A673 (cell line): ENCODE measurements at regions not wholly inside any gene's neighbourhood (a gene's known extent, or its start where the extent isn't known, plus 50 kb on each side); places are given as distances from the start of the nearest gene placed in this dataset.
A peak's percentile ranks its signal among the peaks of the same experiment; 100 is the strongest.

ENCODE experiments used
- BruUV-seq: library from RNA; stranded (reverse); fragments of 400-500 nt; replicated peaks from 2 replicates; lab custom pipeline; 2021; lab: Mats Ljungman, UMichigan
- CTCF ChIA-PET: fragments of 300-600 bp; sonication (Branson Sonifier 250); formaldehyde crosslinking; loops from one replicate; lab custom pipeline; 2022; ENCODE audit warnings: antibody characterized with exemption; lab: Charles Lee
- POLR2A ChIA-PET: fragments of 300-600 bp; sonication (Branson Sonifier 250); formaldehyde crosslinking; loops from one replicate; lab custom pipeline; 2022; ENCODE audit warnings: antibody characterized with exemption; ENCODE audit not compliant: low non-redundant PET; lab: Charles Lee
- DNase-seq: peaks from one replicate; pipeline ENCODE4 v3.0.0-alpha.2; 2015; ENCODE audit warnings: low spot score
- H3K27ac ChIP-seq: fragments of 200-600 bp; sonication (generic); 2 replicates; pipeline ENCODE4 v1.5.1; 2016; ENCODE audit warnings: mixed run types, low read depth, mild to moderate bottlenecking, mixed read lengths, antibody characterized with exemption, low read length; ENCODE audit not compliant: poor library complexity, severe bottlenecking
- H3K27me3 ChIP-seq: fragments of 200-600 bp; sonication (generic); replicated peaks from 2 replicates; pipeline ENCODE4 v1.6.1; 2017; ENCODE audit warnings: mixed run types, low read depth, mild to moderate bottlenecking, mixed read lengths, antibody characterized with exemption, low read length; ENCODE audit not compliant: insufficient read depth, poor library complexity
- H3K36me3 ChIP-seq: fragments of 200-600 bp; sonication (generic); 2 replicates; pipeline ENCODE4 v1.6.1; 2016; ENCODE audit warnings: mixed run types, mild to moderate bottlenecking, mixed read lengths, antibody characterized with exemption, low read length; ENCODE audit not compliant: insufficient read depth, poor library complexity, severe bottlenecking
- H3K4me1 ChIP-seq: fragments of 200-600 bp; sonication (generic); 2 replicates; pipeline ENCODE4 v1.6.1; 2017; ENCODE audit warnings: mixed run types, mild to moderate bottlenecking, mixed read lengths, antibody characterized with exemption, low read length; ENCODE audit not compliant: insufficient read depth, poor library complexity, severe bottlenecking
- H3K4me3 ChIP-seq: fragments of 200-600 bp; sonication (generic); 2 replicates; pipeline ENCODE4 v1.5.1; 2016; ENCODE audit warnings: low read depth, mixed run types, mild to moderate bottlenecking, mixed read lengths, low read length; ENCODE audit not compliant: poor library complexity, severe bottlenecking
- H3K9me3 ChIP-seq: fragments of 200-600 bp; sonication (generic); 2 replicates; pipeline ENCODE4 v1.6.1; 2016; ENCODE audit warnings: mixed run types, low read depth, mild to moderate bottlenecking, mixed read lengths, antibody characterized with exemption, low read length; ENCODE audit not compliant: poor library complexity, severe bottlenecking
- EZH2 ChIP-seq: fragments of 200-600 bp; sonication (generic); IDR thresholded peaks from 2 replicates; pipeline ENCODE4 v1.6.1; 2017; ENCODE audit warnings: borderline replicate concordance, low read depth, mild to moderate bottlenecking, mixed read lengths, antibody characterized with exemption, low read length; ENCODE audit not compliant: poor library complexity, severe bottlenecking
- intact Hi-C: fragments of 100-400 bp; cut with micrococcal nuclease; formaldehyde crosslinking; loops from one replicate; pipeline ENCODE4 v1.10.0; 2022; ENCODE audit not compliant: unreplicated experiment
- TF ChIP-seq, protein P1 (sequence below): fragments of 300-800, 200-600 bp; sonication (generic); conservative IDR thresholded peaks from 2 replicates; pipeline ENCODE4 v1.5.1; 2017; ENCODE audit warnings: low read depth, mild to moderate bottlenecking, antibody characterized with exemption, low read length, moderate library complexity, mixed read lengths

DNA sequence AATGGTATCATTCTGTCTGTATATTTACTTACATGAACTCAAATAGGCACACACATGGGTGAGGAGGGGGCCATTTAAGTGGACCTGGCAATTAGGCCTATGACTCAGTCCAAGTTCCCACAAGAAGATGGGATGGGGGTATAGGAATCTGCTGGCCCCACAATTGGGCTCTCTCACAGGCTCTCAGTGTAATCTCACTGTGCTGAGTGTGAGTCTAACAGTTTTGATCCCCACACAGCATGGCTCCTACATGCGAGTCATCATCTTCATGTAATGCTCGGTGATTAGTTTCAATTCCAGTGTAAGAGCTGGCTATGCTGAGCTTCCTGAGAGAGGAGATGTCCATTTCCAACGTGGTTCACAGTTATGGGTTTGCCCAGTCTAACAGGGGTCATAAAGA is 114.0 kb downstream of the GATA6 start:
- CTCF ChIA-PET, result no interaction called here
- intact Hi-C loops, result no loop called here

DNA sequence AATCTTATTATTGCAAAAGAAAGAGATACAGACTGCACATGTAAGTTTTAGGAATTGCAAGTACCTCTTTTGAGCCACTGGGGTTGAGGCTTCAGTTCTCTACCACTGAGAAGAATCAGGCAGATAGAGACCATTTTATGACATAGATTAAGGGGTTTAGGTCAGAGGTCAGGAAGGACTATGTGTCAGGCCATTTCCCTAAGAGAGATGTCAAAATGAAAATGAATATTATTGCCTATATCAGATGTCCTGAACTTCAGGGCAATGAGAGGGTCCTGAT is 113.7 kb downstream of the GATA6 start:
- Histone ChIP-seq H3K4me1 (no peaks in the 10 kb centered on the region), H3K27ac (no peak overlapping the region), H3K36me3 (no peaks in the 10 kb centered on the region), H3K9me3 (no peaks in the 10 kb centered on the region), H3K4me3 (no peak overlapping the region), H3K27me3 (peaks cover 4% of the 10 kb centered on the region)
- ChIA-PET CTCF (no interaction called here), POLR2A (no interaction called here)
- intact Hi-C loops, result no loop called here
- TF ChIP-seq, protein P1, sequence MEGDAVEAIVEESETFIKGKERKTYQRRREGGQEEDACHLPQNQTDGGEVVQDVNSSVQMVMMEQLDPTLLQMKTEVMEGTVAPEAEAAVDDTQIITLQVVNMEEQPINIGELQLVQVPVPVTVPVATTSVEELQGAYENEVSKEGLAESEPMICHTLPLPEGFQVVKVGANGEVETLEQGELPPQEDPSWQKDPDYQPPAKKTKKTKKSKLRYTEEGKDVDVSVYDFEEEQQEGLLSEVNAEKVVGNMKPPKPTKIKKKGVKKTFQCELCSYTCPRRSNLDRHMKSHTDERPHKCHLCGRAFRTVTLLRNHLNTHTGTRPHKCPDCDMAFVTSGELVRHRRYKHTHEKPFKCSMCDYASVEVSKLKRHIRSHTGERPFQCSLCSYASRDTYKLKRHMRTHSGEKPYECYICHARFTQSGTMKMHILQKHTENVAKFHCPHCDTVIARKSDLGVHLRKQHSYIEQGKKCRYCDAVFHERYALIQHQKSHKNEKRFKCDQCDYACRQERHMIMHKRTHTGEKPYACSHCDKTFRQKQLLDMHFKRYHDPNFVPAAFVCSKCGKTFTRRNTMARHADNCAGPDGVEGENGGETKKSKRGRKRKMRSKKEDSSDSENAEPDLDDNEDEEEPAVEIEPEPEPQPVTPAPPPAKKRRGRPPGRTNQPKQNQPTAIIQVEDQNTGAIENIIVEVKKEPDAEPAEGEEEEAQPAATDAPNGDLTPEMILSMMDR, result no peak
- no peak for TF ChIP-seq EZH2
- BruUV-seq, result no TSS peak
- DNase-seq, result no peak

More for the DNA sequence above, 114.0 kb downstream of the GATA6 start:
- TF ChIP-seq, protein P1, result no peak
- no peak for TF ChIP-seq EZH2
- peak; percentile 21 for DNase-seq
- H3K27ac ChIP-seq, result no peak overlapping the region
- peaks cover 4% of the 10 kb centered on the region for H3K27me3 ChIP-seq
- H3K4me3 ChIP-seq, result no peak overlapping the region
- no TSS peak for BruUV-seq
- H3K4me1 ChIP-seq, result no peaks in the 10 kb centered on the region
- no peaks in the 10 kb centered on the region for H3K36me3 ChIP-seq
- no peaks in the 10 kb centered on the region for H3K9me3 ChIP-seq
- POLR2A ChIA-PET, result no interaction called here

DNA sequence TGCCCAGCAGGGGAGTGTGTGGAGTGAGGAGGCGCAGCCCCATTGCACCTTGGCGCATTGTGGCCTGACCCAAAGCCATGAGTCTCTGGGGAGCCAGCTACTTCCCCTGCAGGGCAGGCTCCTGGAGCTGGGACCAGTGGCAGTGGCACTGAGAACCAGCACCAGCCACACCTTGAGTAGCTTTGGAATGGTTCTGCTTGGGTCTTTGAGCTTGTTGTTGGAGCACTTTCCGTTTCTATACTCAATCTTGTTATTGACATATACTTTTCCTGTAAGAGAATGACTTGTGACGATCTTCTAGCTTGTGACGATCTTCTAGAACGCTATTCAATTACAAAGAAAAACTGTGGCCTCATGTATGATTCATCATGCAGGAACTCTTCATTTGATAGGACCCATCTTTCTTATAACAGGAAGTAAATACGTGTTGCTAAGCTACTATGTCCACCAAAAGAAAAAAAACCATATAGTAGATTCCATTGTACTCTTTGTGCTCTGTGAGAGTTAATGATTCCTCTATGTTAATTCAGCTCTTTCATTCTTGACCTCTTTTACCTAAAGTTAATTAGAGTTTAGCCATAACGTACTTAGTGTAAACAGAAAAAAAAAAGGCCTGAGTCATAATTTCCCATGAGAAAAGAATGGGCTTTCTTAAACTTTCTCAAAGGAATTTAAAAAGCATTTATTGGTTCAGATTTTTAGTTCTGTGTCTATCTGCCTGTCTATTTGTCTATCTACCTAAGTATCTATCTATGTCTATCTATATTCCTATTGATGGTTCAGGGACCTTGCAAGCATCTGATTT is 113.1 kb downstream of the GATA6 start:
- intact Hi-C loops, result no loop called here
- ChIA-PET POLR2A (interaction anchor here (0.5 kb wide), 1 partner anchor 301 kb away, joined by 5 read pairs; no protein-coding TSS in a partner anchor), CTCF (no interaction called here)
- H3K36me3 ChIP-seq, result no peaks in the 10 kb centered on the region
- H3K27ac ChIP-seq, result no peak overlapping the region
- no peaks in the 10 kb centered on the region for H3K9me3 ChIP-seq
- no peaks in the 10 kb centered on the region for H3K4me1 ChIP-seq
- TF ChIP-seq, protein P1, result no peak
- TF ChIP-seq EZH2, result no peak
- BruUV-seq, result no TSS peak
- no peak overlapping the region for H3K4me3 ChIP-seq
- peak; percentile 55 for DNase-seq
- peaks cover 4% of the 10 kb centered on the region for H3K27me3 ChIP-seq
